ENCODE measurements at regions not wholly inside any gene's neighbourhood (a gene's known extent, or its start where the extent isn't known, plus 50 kb on each side); places are given as distances from the start of the nearest gene placed in this dataset.
"Not testable (repeated sequence)": the region's sequence is repeated elsewhere in the genome, so short reads cannot be mapped to it uniquely, and the experiment has no call there.

DNA sequence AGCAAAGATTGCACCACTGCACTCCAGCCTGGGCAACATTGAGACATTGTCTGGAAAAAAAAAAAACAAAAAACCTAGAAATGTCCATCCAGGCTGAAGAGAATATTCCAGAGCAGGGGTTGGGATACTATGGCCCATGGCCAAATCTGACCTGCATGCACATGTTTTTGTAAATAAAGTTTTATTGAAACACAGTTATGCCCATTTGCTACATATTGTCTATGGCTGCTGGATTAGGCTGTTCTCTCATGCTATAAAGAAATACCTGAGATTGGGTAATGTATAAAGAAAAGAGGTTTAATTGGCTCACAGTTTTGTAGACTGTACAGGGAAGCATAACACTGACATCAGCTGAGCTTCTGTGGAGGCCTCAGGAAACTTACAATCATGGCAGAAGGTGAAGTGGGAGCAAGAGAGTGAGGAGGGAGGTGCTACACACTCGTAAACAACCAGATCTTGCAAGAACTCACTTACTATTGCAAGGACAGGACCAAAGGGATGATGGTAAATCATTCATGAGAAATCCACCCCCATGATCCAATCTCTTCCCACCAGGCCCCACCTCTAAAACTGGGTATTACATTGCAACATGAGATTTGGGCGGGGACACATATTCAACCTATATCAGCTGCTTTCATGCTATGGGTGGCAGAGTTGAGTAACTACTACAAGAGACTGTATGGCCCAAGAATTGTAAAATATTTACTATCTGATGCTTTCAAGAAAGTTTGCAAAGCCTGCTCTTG is 137.8 kb upstream of the ROPN1B start:
- not testable (repeated sequence) for TF ChIP-seq EZH2 (IDR thresholded peaks at IDR 0.05; ENCODE audit: low read depth)
- TF ChIP-seq, protein P1, sequence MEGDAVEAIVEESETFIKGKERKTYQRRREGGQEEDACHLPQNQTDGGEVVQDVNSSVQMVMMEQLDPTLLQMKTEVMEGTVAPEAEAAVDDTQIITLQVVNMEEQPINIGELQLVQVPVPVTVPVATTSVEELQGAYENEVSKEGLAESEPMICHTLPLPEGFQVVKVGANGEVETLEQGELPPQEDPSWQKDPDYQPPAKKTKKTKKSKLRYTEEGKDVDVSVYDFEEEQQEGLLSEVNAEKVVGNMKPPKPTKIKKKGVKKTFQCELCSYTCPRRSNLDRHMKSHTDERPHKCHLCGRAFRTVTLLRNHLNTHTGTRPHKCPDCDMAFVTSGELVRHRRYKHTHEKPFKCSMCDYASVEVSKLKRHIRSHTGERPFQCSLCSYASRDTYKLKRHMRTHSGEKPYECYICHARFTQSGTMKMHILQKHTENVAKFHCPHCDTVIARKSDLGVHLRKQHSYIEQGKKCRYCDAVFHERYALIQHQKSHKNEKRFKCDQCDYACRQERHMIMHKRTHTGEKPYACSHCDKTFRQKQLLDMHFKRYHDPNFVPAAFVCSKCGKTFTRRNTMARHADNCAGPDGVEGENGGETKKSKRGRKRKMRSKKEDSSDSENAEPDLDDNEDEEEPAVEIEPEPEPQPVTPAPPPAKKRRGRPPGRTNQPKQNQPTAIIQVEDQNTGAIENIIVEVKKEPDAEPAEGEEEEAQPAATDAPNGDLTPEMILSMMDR (conservative IDR thresholded peaks at IDR 0.05): not testable (repeated sequence)

Measured in PC-9 (cell line).